K562 (cell line): ENCODE measurements at regions not wholly inside any gene's neighbourhood (a gene's known extent, or its start where the extent isn't known, plus 50 kb on each side); places are given as distances from the start of the nearest gene placed in this dataset.
"Not testable (repeated sequence)": the region's sequence is repeated elsewhere in the genome, so short reads cannot be mapped to it uniquely, and the experiment has no call there.

Experiments
- ATAC-seq: fragments of 200-7000 bp; cut with Tn5 transposase; 3 replicates; pipeline ENCODE4 v1.9.1; 2020; ENCODE audit warnings: moderate library complexity
- BruUV-seq: library from RNA; stranded (reverse); fragments of 400-500 nt; replicated peaks from 2 replicates; lab custom pipeline; 2021; lab: Mats Ljungman, UMichigan
- CTCF ChIA-PET: fragments of 300-600 bp; formaldehyde crosslinking; extraction: SDS; loops from one replicate; lab custom pipeline; 2021; ENCODE audit warnings: low intra/inter-chr PET ratio; lab: Yijun Ruan, JAX
- POLR2A ChIA-PET: fragments of 300-600, 350-650 bp; sonication (Branson Sonifier 250); formaldehyde crosslinking; extraction: SDS; loops from one replicate; lab custom pipeline; 2021; ENCODE audit warnings: antibody characterized with exemption, inconsistent platforms; lab: Yijun Ruan, JAX
- DNase-seq, 4 experiments: peaks; one replicate each; pipeline versions ENCODE4 v3.0.0 to v3.0.0-alpha.2; 2011 to 2018; ENCODE audit warnings: low spot score in 3 of 4, mixed read lengths in 3 of 4; ENCODE audit errors: extremely low read depth in 1 of 4
- FAIRE-seq: peaks from 2 replicates; lab custom pipeline; 2011; peaks lifted over from hg19 to GRCh38; lab: Jason Lieb, UNC
- H2AFZ ChIP-seq: 2 replicates; pipeline ENCODE4 v1.6.0; 2011; ENCODE audit warnings: low read depth, low read length, control low read depth, inconsistent platforms
- H3K27ac ChIP-seq: fragments of 200-600 bp; 3 replicates; pipeline ENCODE4 v1.8.0; 2011; ENCODE audit warnings: low read depth, mild to moderate bottlenecking, control low read depth, inconsistent platforms, low read length, moderate library complexity, mixed read lengths; ENCODE audit errors: extremely low read depth
- H3K27me3 ChIP-seq, 2 experiments: fragments of 300-600 bp in 1 of 2; 2 replicates in 1 of 2; 3 replicates in 1 of 2; pipeline versions ENCODE4 v1.6.0 to v1.8.0; 2011; ENCODE audit warnings: inconsistent platforms in 2 of 2, low read length in 2 of 2, mild to moderate bottlenecking in 1 of 2, mixed read lengths in 1 of 2, moderate library complexity in 1 of 2; ENCODE audit not compliant: control insufficient read depth in 2 of 2, insufficient read depth in 2 of 2
- H3K36me3 ChIP-seq: fragments of 300-600 bp; 3 replicates; pipeline ENCODE4 v1.8.0; 2011; ENCODE audit warnings: mild to moderate bottlenecking, low read length, inconsistent platforms; ENCODE audit not compliant: control insufficient read depth, insufficient read depth
- H3K4me1 ChIP-seq, 2 experiments: fragments of 200-600 bp in 1 of 2; replicated peaks in 1 of 2; 2 replicates in 1 of 2; 3 replicates in 1 of 2; pipeline versions ENCODE4 v1.5.1 to v1.8.0; 2011; ENCODE audit warnings: inconsistent platforms in 2 of 2, low read length in 2 of 2, mild to moderate bottlenecking in 1 of 2, mixed read lengths in 1 of 2, moderate library complexity in 1 of 2; ENCODE audit not compliant: control insufficient read depth in 2 of 2, insufficient read depth in 2 of 2
- H3K4me2 ChIP-seq: 2 replicates; pipeline ENCODE4 v1.6.1; 2011; ENCODE audit warnings: low read length, control low read depth, inconsistent platforms, mixed read lengths; ENCODE audit not compliant: insufficient read depth
- H3K4me3 ChIP-seq: fragments of 200-600 bp; sonication (generic), shearing (Covaris generic); 2 replicates; pipeline ENCODE4 v1.5.1; 2016; ENCODE audit warnings: control low read depth, inconsistent platforms
- H3K79me2 ChIP-seq: fragments of 200-600 bp; 3 replicates; pipeline ENCODE4 v1.8.0; 2011; ENCODE audit warnings: low read length, inconsistent platforms; ENCODE audit not compliant: control insufficient read depth, insufficient read depth
- H3K9ac ChIP-seq, 2 experiments: 2 replicates each; pipeline versions ENCODE4 v1.6.0 to v1.6.1; 2011; ENCODE audit warnings: low read depth in 2 of 2, low read length in 2 of 2, control low read depth in 1 of 2, inconsistent platforms in 1 of 2, mild to moderate bottlenecking in 1 of 2, mixed read lengths in 1 of 2; ENCODE audit not compliant: insufficient read depth in 1 of 2
- H3K9me1 ChIP-seq: one replicate; pipeline ENCODE4 v1.6.0; 2011; ENCODE audit warnings: inconsistent platforms, mild to moderate bottlenecking, low read length, moderate library complexity; ENCODE audit not compliant: control insufficient read depth, insufficient read depth
- H3K9me3 ChIP-seq: replicated peaks from 2 replicates; pipeline ENCODE4 v1.5.1; 2011; ENCODE audit warnings: low read depth, low read length, inconsistent platforms; ENCODE audit not compliant: control insufficient read depth, insufficient read depth
- H4K20me1 ChIP-seq: replicated peaks from 2 replicates; pipeline ENCODE4 v1.6.1; 2011; ENCODE audit warnings: low read length, inconsistent platforms, mixed read lengths; ENCODE audit not compliant: control insufficient read depth, insufficient read depth
- ATF7 ChIP-seq: fragments of 450-650 bp; IDR thresholded peaks from 2 replicates; pipeline ENCODE4 v1.7.1; 2014; ENCODE audit warnings: mild to moderate bottlenecking, moderate library complexity
- DNMT1 ChIP-seq: fragments of 450-650 bp; IDR thresholded peaks from 2 replicates; pipeline ENCODE4 v1.6.1; 2016; ENCODE audit warnings: antibody characterized with exemption, mild to moderate bottlenecking
- FOXA3 ChIP-seq, 2 experiments: fragments of 450-650 bp in 1 of 2; sonication (generic) in 1 of 2; formaldehyde crosslinking; IDR thresholded peaks in 1 of 2; conservative IDR thresholded peaks in 1 of 2; 2 replicates each; pipeline versions ENCODE4 v1.4.0 to v1.8.0; 2020 to 2022; ENCODE audit warnings: mild to moderate bottlenecking in 2 of 2, missing genetic modification reagents in 1 of 2
- ZNF644 ChIP-seq: fragments of 200-800 bp; sonication (Bioruptor generic); IDR thresholded peaks from 2 replicates; pipeline ENCODE4 v1.6.1; 2016; ENCODE audit warnings: low read depth, missing genetic modification characterization, missing compliant biosample characterization
- WGBS: fragments of 100-300 bp; shearing (Covaris generic); methylation state at CpG from one replicate; pipeline ENCODE4 v1.1.6; 2016; ENCODE audit warnings: low coverage, mixed read lengths; ENCODE audit not compliant: insufficient coverage; ENCODE audit errors: missing lambda C conversion rate; 5-methylcytosine and 5-hydroxymethylcytosine counted together
- in situ Hi-C: fragments of 300-500 bp; cut with MboI; formaldehyde crosslinking; loops from 4 replicates; pipeline ENCODE4 v1.15.0; 2018; ENCODE audit warnings: inconsistent platforms, mixed read lengths
- intact Hi-C: fragments of 100-400 bp; cut with micrococcal nuclease; formaldehyde crosslinking; loops from 2 replicates; pipeline ENCODE4 v1.14.2; 2022
- TF ChIP-seq, protein P1 (sequence below), 2 experiments: fragments of 450-650 bp in 1 of 2; sonication (generic) in 1 of 2; formaldehyde crosslinking in 1 of 2; IDR thresholded peaks in 1 of 2; conservative IDR thresholded peaks in 1 of 2; 2 replicates each; pipeline versions ENCODE4 v1.6.1 to v1.8.1; 2016 to 2023; ENCODE audit warnings: mild to moderate bottlenecking in 2 of 2, moderate library complexity in 2 of 2, inconsistent platforms in 1 of 2, missing genetic modification reagents in 1 of 2

DNA sequence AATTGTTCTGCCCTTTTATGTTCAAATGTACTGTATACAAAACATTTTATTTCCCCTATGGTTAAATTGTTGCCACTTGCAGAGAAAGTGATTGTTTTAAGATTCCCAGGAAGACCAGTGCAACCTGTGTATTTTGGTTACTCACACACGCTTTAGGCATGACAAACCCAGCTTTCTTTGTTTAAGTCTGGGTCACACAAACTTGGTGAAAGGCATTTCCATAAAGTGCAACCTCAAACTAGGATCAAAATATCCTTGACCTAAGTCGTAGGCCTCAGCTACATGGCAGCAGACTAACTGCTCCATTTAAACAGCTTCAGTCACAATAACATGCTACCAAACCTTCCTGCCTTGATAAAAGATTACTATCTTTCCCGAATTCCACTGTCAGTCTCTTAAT, 639.0 kb upstream of the PRR20A start (continued):
- TF ChIP-seq DNMT1 (no peak), ZNF644 (tag) (no peak)

DNA sequence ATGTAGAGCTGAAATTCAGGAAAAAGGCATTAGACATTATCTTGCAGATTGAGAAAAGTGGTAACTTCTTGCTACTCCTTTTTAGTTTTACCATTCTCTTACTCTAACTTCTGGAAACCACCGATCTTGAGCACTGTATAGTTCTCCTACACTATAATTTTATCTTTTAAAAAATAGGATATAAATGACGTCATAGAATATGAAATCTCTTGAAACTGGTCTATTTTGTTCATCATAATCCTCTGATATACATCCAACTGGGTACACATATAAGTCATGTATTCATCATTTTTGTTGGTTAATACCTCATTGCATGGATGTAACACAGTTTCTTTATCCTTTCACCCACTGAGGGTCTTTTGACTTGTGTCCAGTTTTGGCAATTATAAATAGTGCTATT, 629.9 kb upstream of the PRR20A start:
- BruUV-seq, result no TSS peak
- Histone ChIP-seq H3K4me3 (no peak overlapping the region), H3K9me3 (no peaks in the 10 kb centered on the region), H4K20me1 (no peaks in the 10 kb centered on the region), H3K79me2 (no peaks in the 10 kb centered on the region), H3K4me1 (no peaks in the 10 kb centered on the region), H3K4me2 (no peak overlapping the region), H3K27me3 (no peaks in the 10 kb centered on the region), H3K27ac (no peak overlapping the region), H2AFZ (no peak overlapping the region), H3K9ac (no peak overlapping the region), H3K36me3 (no peaks in the 10 kb centered on the region), H3K9me1 (no peaks in the 10 kb centered on the region)
- in situ Hi-C loops (no loop called here), intact Hi-C loops (no loop called here)
- CTCF ChIA-PET, result no interaction called here
- TF ChIP-seq ATF7 (peak; percentile 23; the same call in 1 of the 2 replicates), FOXA3 (CRISPR knock-in tag; conservative IDR thresholded peaks at IDR 0.05 in 1 of 2, IDR thresholded peaks at IDR 0.05 in 1 of 2) (no peak)
- TF ChIP-seq, protein P1, sequence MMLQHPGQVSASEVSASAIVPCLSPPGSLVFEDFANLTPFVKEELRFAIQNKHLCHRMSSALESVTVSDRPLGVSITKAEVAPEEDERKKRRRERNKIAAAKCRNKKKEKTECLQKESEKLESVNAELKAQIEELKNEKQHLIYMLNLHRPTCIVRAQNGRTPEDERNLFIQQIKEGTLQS (IDR thresholded peaks at IDR 0.05), result peak; percentile 29; the same call in 1 of the 2 replicates
- TF ChIP-seq, protein P1 (CRISPR knock-in tag; conservative IDR thresholded peaks at IDR 0.05), result no peak
- POLR2A ChIA-PET, result no interaction called here
- no peak for FAIRE-seq
- 0% methylated on average over 2 of the region's 2 CpGs for WGBS
- no peak for ATAC-seq
- DNase-seq, result no peak

DNA sequence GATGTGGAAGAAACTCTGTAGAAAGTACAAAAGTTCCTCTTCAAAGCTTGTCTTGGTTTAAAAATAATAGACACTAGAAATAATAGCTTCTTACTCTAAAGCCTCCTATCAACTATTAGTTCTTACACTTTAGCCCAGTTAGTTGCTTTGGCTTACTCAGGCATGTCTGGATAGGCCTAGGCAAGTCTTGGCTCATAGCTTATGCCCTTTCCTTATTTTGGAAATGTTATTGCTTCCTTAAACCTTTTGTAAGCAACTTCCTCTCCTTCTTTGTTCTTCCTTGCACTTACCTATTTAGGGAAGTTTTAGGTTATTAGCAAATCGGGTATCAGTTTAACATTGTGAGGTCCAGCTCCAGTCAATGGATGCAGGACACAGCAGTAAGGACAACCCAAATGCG, 628.4 kb upstream of the PRR20A start:
- H3K4me2 ChIP-seq, H3K9me3 ChIP-seq, ATAC-seq, H3K27me3 ChIP-seq, DNase-seq, H3K9ac ChIP-seq, H4K20me1 ChIP-seq, in situ Hi-C loops, BruUV-seq, H3K27ac ChIP-seq, CTCF ChIA-PET, H3K4me3 ChIP-seq, H2AFZ ChIP-seq, H3K9me1 ChIP-seq, intact Hi-C loops, H3K36me3 ChIP-seq, H3K4me1 ChIP-seq, FAIRE-seq, H3K79me2 ChIP-seq: not testable (repeated sequence)
- POLR2A ChIA-PET, result interaction anchor here (0.7 kb wide), 1 partner anchor 192 kb away, joined by 3 read pairs; no protein-coding TSS in a partner anchor
- WGBS, result 0% methylated on average over 2 of the region's 2 CpGs
